ENCODE measurements at regions not wholly inside any gene's neighbourhood (a gene's known extent, or its start where the extent isn't known, plus 50 kb on each side); places are given as distances from the start of the nearest gene placed in this dataset.

DNA sequence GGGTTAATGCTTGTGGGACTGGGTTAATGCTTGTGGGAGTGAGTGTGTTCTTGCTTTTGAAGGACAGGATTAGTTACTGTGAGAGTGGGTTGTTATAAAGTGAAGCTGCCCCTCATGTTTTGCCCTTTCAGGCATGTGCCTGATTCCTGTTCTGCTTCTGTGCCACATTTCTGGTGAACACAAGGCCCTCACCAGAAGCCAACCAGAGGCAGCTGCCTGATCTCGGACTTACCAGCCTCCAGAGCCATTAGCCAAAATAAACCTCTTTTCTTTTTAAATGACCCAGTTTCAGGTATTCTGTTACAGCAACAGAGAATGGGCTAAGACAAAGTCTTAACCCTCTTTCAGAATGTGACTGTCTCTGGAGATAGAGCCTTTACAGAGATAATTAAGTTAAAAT is 113.3 kb upstream of the TMTC4 start:
- TF ChIP-seq, protein P1, sequence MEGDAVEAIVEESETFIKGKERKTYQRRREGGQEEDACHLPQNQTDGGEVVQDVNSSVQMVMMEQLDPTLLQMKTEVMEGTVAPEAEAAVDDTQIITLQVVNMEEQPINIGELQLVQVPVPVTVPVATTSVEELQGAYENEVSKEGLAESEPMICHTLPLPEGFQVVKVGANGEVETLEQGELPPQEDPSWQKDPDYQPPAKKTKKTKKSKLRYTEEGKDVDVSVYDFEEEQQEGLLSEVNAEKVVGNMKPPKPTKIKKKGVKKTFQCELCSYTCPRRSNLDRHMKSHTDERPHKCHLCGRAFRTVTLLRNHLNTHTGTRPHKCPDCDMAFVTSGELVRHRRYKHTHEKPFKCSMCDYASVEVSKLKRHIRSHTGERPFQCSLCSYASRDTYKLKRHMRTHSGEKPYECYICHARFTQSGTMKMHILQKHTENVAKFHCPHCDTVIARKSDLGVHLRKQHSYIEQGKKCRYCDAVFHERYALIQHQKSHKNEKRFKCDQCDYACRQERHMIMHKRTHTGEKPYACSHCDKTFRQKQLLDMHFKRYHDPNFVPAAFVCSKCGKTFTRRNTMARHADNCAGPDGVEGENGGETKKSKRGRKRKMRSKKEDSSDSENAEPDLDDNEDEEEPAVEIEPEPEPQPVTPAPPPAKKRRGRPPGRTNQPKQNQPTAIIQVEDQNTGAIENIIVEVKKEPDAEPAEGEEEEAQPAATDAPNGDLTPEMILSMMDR (IDR thresholded peaks at IDR 0.05), result no peak
- TF ChIP-seq POLR2A (IDR thresholded peaks at IDR 0.05), result no peak

Measured in body of pancreas (tissue), 4 donors.